Lower leg skin (tissue), 4 donors: ENCODE measurements at regions not wholly inside any gene's neighbourhood (a gene's known extent, or its start where the extent isn't known, plus 50 kb on each side); places are given as distances from the start of the nearest gene placed in this dataset.

ENCODE experiments used
- DNase-seq, 2 donors: peaks; one replicate each; pipeline ENCODE4 v3.0.0-alpha.2; 2019; ENCODE audit warnings: low spot score in 2 of 2
- H3K4me3 ChIP-seq: fragments of 200-600 bp; sonication (generic); 2 replicates; pipeline ENCODE4 v1.5.1; 2017; ENCODE audit warnings: mild to moderate bottlenecking, low read depth; ENCODE audit not compliant: poor library complexity, severe bottlenecking
- CTCF ChIP-seq, 3 donors: fragments of 450-650 bp; IDR thresholded peaks; one replicate each; pipeline ENCODE4 v1.5.1; 2016; ENCODE audit warnings: antibody characterized with exemption in 3 of 3, mild to moderate bottlenecking in 3 of 3, moderate library complexity in 2 of 3
- POLR2A ChIP-seq, 2 donors: fragments of 450-650 bp; IDR thresholded peaks; one replicate each; pipeline ENCODE4 v1.6.1; 2016 to 2017; ENCODE audit warnings: antibody characterized with exemption in 2 of 2, mild to moderate bottlenecking in 1 of 2, moderate library complexity in 1 of 2
- WGBS, 2 donors: methylation state at CpG; one replicate each; pipeline ENCODE4 v1.1.5; 2018; 5-methylcytosine and 5-hydroxymethylcytosine counted together
- intact Hi-C: fragments of 100-400 bp; cut with DNase I; formaldehyde crosslinking; loops from one replicate; pipeline ENCODE4 v1.15.0; 2023; ENCODE audit warnings: low total_unique reads

GRCh38 chr4:35789899-35790574 lies 454.3 kb downstream of the ARAP2 start:
- no peak overlapping the region for H3K4me3 ChIP-seq
- TF ChIP-seq POLR2A (IDR thresholded peaks at IDR 0.05) = no peak
- no peak for DNase-seq
- 43 to 84% methylated on average over 1 of the region's 1 CpG for WGBS, 2 donors
- intact Hi-C loops = no loop called here

- H3K4me3 ChIP-seq = no peak overlapping the region
- no peak for TF ChIP-seq CTCF (IDR thresholded peaks at IDR 0.05)
- TF ChIP-seq POLR2A (IDR thresholded peaks at IDR 0.05) = no peak
- no peak for DNase-seq
- intact Hi-C loops = no loop called here
- 62 to 67% methylated on average over 1 of the region's 1 CpG for WGBS, 2 donors
Measured at GRCh38 chr4:35793045-35793722, 451.1 kb downstream of the ARAP2 start.

- no peak for DNase-seq
- intact Hi-C loops = no loop called here
- 57 to 86% methylated on average over 1 of the region's 1 CpG for WGBS, 2 donors
- H3K4me3 ChIP-seq = no peak overlapping the region
- TF ChIP-seq CTCF (IDR thresholded peaks at IDR 0.05) (no peak), POLR2A (IDR thresholded peaks at IDR 0.05) (no peak)
Measured at GRCh38 chr4:35793766-35794165, 450.5 kb downstream of the ARAP2 start.

- WGBS, 2 donors = 88 to 100% methylated on average over 2 to 4 of the region's 5 CpGs
- TF ChIP-seq CTCF (IDR thresholded peaks at IDR 0.05) = no peak
- TF ChIP-seq POLR2A (IDR thresholded peaks at IDR 0.05) = no peak
- intact Hi-C loops = no loop called here
- no peak for DNase-seq
- H3K4me3 ChIP-seq = no peak overlapping the region
Measured at GRCh38 chr4:35800669-35801068, 443.6 kb downstream of the ARAP2 start.

- 78 to 95% methylated on average over 2 of the region's 2 CpGs for WGBS, 2 donors
- no peak for TF ChIP-seq CTCF (IDR thresholded peaks at IDR 0.05)
- TF ChIP-seq POLR2A (IDR thresholded peaks at IDR 0.05) = no peak
- no peak for DNase-seq
- intact Hi-C loops = no loop called here
- H3K4me3 ChIP-seq = no peak overlapping the region
Measured at GRCh38 chr4:35802644-35803043, 441.7 kb downstream of the ARAP2 start.

- intact Hi-C loops = no loop called here
- no peak for DNase-seq
- H3K4me3 ChIP-seq = no peak overlapping the region
- WGBS, 2 donors = 76% methylated on average over 4 of the region's 4 CpGs
- TF ChIP-seq POLR2A (IDR thresholded peaks at IDR 0.05) = no peak
Measured at GRCh38 chr4:35818520-35818919, 425.8 kb downstream of the ARAP2 start.

- WGBS, 2 donors = 33 to 42% methylated on average over 1 of the region's 1 CpG
- intact Hi-C loops = no loop called here
- no peak overlapping the region for H3K4me3 ChIP-seq
- no peak for TF ChIP-seq POLR2A (IDR thresholded peaks at IDR 0.05)
- TF ChIP-seq CTCF (IDR thresholded peaks at IDR 0.05) = no peak
- DNase-seq = no peak
Measured at GRCh38 chr4:35820003-35820402, 424.3 kb downstream of the ARAP2 start.
